ENCODE measurements at regions not wholly inside any gene's neighbourhood (a gene's known extent, or its start where the extent isn't known, plus 50 kb on each side); places are given as distances from the start of the nearest gene placed in this dataset.

- no peak for TF ChIP-seq CTCF (IDR thresholded peaks at IDR 0.05)
- no peak for TF ChIP-seq AFF4 (CRISPR knock-in tag; IDR thresholded peaks at IDR 0.05; ENCODE audit: borderline replicate concordance)
- TF ChIP-seq CBFB (CRISPR knock-in tag; IDR thresholded peaks at IDR 0.05; ENCODE audit: low read depth), result no peak
- TF ChIP-seq USF1 (CRISPR knock-in tag; IDR thresholded peaks at IDR 0.05), result no peak
- no peak for TF ChIP-seq JUN (CRISPR knock-in tag; IDR thresholded peaks at IDR 0.05)
- TF ChIP-seq SMAD3 (CRISPR knock-in tag; IDR thresholded peaks at IDR 0.05; ENCODE audit: borderline replicate concordance), result no peak
- no peak for TF ChIP-seq GTF2I (CRISPR knock-in tag; conservative IDR thresholded peaks at IDR 0.05)
- TF ChIP-seq ATF1 (CRISPR knock-in tag; IDR thresholded peaks at IDR 0.05), result no peak
- TF ChIP-seq ETV6 (CRISPR knock-in tag; IDR thresholded peaks at IDR 0.05), result no peak
- TF ChIP-seq ELF4 (CRISPR knock-in tag; IDR thresholded peaks at IDR 0.05; ENCODE audit: low read depth), result no peak
- no peak for TF ChIP-seq FOXP4 (CRISPR knock-in tag; IDR thresholded peaks at IDR 0.05)
- TF ChIP-seq MAX (CRISPR knock-in tag; IDR thresholded peaks at IDR 0.05), result no peak
Measured at GRCh38 chr3:38990621-38991020, 61.1 kb downstream of the SCN11A start.

All from WTC11 (cell line).